GM10248 (cell line): ENCODE measurements at regions not wholly inside any gene's neighbourhood (a gene's known extent, or its start where the extent isn't known, plus 50 kb on each side); places are given as distances from the start of the nearest gene placed in this dataset.

Source experiments
- CTCF ChIA-PET: fragments of 300-600 bp; sonication (Branson Sonifier 250); formaldehyde crosslinking; extraction: SDS; loops from one replicate; lab custom pipeline; 2021; ENCODE audit warnings: antibody characterized with exemption; lab: Yijun Ruan, JAX
- POLR2A ChIA-PET: fragments of 350-650 bp; sonication (Branson Sonifier 250); formaldehyde crosslinking; extraction: SDS; loops from one replicate; lab custom pipeline; 2020; ENCODE audit warnings: antibody characterized with exemption; lab: Yijun Ruan, JAX
- DNase-seq: peaks from one replicate; pipeline ENCODE4 v3.0.0; 2012; ENCODE audit errors: extremely low spot score
- TF ChIP-seq, protein P1 (sequence below): IDR thresholded peaks from 2 replicates; pipeline ENCODE4 v1.5.1; 2012; ENCODE audit warnings: mild to moderate bottlenecking, low read depth; ENCODE audit errors: extremely low read depth, missing control alignments, control extremely low read depth

- ChIA-PET CTCF (no interaction called here), POLR2A (no interaction called here)
- no peak for DNase-seq
- TF ChIP-seq, protein P1, sequence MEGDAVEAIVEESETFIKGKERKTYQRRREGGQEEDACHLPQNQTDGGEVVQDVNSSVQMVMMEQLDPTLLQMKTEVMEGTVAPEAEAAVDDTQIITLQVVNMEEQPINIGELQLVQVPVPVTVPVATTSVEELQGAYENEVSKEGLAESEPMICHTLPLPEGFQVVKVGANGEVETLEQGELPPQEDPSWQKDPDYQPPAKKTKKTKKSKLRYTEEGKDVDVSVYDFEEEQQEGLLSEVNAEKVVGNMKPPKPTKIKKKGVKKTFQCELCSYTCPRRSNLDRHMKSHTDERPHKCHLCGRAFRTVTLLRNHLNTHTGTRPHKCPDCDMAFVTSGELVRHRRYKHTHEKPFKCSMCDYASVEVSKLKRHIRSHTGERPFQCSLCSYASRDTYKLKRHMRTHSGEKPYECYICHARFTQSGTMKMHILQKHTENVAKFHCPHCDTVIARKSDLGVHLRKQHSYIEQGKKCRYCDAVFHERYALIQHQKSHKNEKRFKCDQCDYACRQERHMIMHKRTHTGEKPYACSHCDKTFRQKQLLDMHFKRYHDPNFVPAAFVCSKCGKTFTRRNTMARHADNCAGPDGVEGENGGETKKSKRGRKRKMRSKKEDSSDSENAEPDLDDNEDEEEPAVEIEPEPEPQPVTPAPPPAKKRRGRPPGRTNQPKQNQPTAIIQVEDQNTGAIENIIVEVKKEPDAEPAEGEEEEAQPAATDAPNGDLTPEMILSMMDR = no peak
Observed at GRCh38 chr16:18047761-18048160, 288.8 kb downstream of the NPIPA8 start.

DNA sequence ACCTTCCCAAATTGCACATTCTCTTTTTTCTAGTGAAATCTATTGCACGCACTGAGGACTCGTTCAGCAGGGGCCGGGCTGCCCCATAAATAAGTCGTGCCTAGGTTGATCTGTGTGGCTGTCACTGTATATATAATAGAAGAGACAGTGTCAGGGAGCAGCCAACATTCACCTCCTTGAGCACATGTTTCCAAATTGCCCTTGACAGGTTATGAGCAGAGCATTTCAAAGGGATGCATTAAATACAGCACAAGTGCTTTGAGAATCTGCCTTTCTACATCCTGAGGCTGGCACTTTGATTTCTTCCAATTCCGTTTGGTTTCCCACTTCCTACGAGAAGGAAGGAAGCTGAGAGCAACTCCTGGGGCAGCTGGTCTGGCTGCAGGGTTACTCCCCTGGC lies 291.2 kb downstream of the NPIPA8 start:
- ChIA-PET CTCF (no interaction called here), POLR2A (no interaction called here)
- no peak for DNase-seq
- TF ChIP-seq, protein P1 = no peak

DNA sequence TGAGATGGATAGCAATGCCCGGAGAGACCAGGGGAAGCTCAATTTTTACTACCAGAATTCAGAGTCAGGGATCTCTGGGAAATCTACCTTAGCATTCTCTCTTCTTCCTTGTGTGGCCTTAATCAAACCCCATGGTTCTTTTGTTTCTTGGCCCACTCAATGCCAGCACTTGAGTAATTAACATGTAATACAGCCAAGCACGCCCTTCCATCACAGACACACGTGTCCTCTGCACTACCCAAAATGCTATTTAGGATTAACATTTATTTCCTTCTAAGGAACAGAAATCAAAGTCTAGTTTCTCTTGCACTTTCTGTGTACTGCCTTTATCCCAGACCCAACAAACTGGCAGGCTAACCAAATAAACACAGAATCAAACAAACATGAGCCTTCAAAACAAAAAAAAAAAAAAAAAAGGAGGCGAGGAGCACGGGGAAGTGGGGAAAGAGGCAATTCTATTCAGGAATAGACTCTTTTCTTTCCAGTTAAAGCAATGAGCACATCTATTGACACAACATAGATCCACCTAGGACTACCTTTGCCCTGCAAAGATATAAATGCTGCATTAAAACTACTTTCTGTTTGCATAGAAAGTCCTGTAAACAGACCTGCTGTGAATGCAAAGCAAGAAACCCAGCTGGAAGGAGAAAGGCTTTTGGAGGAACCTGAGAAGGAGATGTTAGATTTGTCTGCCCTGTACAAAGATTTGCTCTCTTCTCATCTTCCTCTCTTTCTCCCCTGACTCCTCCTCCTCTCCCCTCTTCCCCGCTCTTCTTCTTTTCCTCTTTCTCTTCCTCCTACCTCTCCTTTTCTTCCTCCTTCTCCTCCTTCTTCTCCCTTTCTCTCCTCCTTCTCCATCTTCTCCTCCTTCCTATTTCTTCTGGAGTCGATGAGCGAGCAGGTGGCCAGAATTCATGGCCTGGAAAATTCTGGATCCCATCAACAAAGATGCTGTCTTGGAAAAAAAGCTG lies 294.4 kb downstream of the NPIPA8 start:
- ChIA-PET CTCF (no interaction called here), POLR2A (no interaction called here)
- no peak for DNase-seq
- TF ChIP-seq, protein P1 = no peak

- TF ChIP-seq, protein P1 = no peak
- ChIA-PET CTCF (interaction anchor here (0.9 to 1.3 kb wide), 2 partner anchors 9 to 28 kb away, joined by 3 read pairs; no protein-coding TSS in a partner anchor), POLR2A (no interaction called here)
- DNase-seq = no peak
Observed at GRCh38 chr16:18039931-18040330, 296.6 kb downstream of the NPIPA8 start.

- no peak for DNase-seq
- POLR2A ChIA-PET = no interaction called here
- TF ChIP-seq, protein P1 = no peak
- CTCF ChIA-PET = no interaction called here
Observed at GRCh38 chr16:18037051-18037450, 299.5 kb downstream of the NPIPA8 start.

DNA sequence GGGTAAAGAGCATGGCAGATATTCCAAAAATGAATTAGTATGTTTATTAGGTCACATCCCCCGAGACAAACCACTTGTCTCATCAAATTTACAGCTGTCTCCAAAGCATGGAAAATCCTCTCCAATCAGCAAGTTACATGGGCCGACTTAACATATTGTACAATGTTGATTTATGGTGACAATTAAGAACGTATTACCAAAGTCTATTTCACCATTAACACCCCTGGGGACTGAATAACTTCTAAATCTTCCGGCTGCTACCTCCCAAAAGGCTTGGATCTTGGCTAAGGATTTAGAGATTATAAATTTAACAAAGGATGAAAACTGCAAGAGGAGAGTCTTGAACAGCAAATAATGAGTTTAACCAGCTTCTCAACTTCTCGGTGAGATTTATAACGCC lies 311.9 kb downstream of the NPIPA8 start:
- ChIA-PET CTCF (no interaction called here), POLR2A (no interaction called here)
- TF ChIP-seq, protein P1 = no peak
- DNase-seq = no peak
